H9 (cell line): ENCODE measurements at regions not wholly inside any gene's neighbourhood (a gene's known extent, or its start where the extent isn't known, plus 50 kb on each side); places are given as distances from the start of the nearest gene placed in this dataset.

Source experiments
- DNase-seq: peaks from one replicate; pipeline ENCODE4 v3.0.0-alpha.2; 2017
- H2AFZ ChIP-seq: one replicate; pipeline ENCODE4 v1.6.1; 2013; ENCODE audit warnings: mild to moderate bottlenecking, low read length, control low read depth, moderate library complexity
- H2AK5ac ChIP-seq: 2 replicates; pipeline ENCODE4 v1.6.1; 2013; ENCODE audit warnings: low read length, control low read depth, mixed read lengths; ENCODE audit not compliant: insufficient read length
- H2BK120ac ChIP-seq: one replicate; pipeline ENCODE4 v1.6.1; 2013; ENCODE audit warnings: low read depth, mild to moderate bottlenecking, low read length, control low read depth, inconsistent platforms; ENCODE audit not compliant: poor library complexity, severe bottlenecking
- H2BK12ac ChIP-seq: 2 replicates; pipeline ENCODE4 v1.6.1; 2013; ENCODE audit warnings: low read length, control low read depth, mixed read lengths, low read depth; ENCODE audit not compliant: insufficient read length
- H2BK15ac ChIP-seq: 2 replicates; pipeline ENCODE4 v1.6.1; 2013; ENCODE audit warnings: low read depth, low read length, control low read depth
- H2BK20ac ChIP-seq: one replicate; pipeline ENCODE4 v1.6.1; 2013; ENCODE audit warnings: low read depth, mild to moderate bottlenecking, low read length, control low read depth, inconsistent platforms; ENCODE audit not compliant: poor library complexity, severe bottlenecking
- H2BK5ac ChIP-seq: 2 replicates; pipeline ENCODE4 v1.6.1; 2013; ENCODE audit warnings: low read length, control low read depth, mixed read lengths; ENCODE audit not compliant: insufficient read length
- H3K14ac ChIP-seq: 2 replicates; pipeline ENCODE4 v1.6.1; 2013; ENCODE audit warnings: low read length, control low read depth; ENCODE audit not compliant: insufficient read depth
- H3K18ac ChIP-seq: 2 replicates; pipeline ENCODE4 v1.6.1; 2013; ENCODE audit warnings: low read depth, mild to moderate bottlenecking, mixed read lengths, low read length, control low read depth; ENCODE audit not compliant: insufficient read length
- H3K23ac ChIP-seq: 2 replicates; pipeline ENCODE4 v1.6.1; 2013; ENCODE audit warnings: low read length, control low read depth, mixed read lengths, low read depth; ENCODE audit not compliant: insufficient read length
- H3K23me2 ChIP-seq: 2 replicates; pipeline ENCODE4 v1.6.1; 2013; ENCODE audit warnings: low read depth, mild to moderate bottlenecking, mixed read lengths, low read length, control low read depth; ENCODE audit not compliant: insufficient read length, poor library complexity, severe bottlenecking
- H3K27ac ChIP-seq: 2 replicates; pipeline ENCODE4 v1.5.1; 2013; ENCODE audit warnings: low read length, control low read depth, mixed read lengths, low read depth; ENCODE audit not compliant: insufficient read length
- H3K27me3 ChIP-seq: 2 replicates; pipeline ENCODE4 v1.6.1; 2013; ENCODE audit warnings: low read length, control low read depth, inconsistent platforms; ENCODE audit not compliant: insufficient read depth
- H3K4ac ChIP-seq: 2 replicates; pipeline ENCODE4 v1.6.1; 2013; ENCODE audit warnings: low read depth, mild to moderate bottlenecking, control low read depth, inconsistent platforms, low read length, moderate library complexity
- H3K4me1 ChIP-seq: 2 replicates; pipeline ENCODE4 v1.6.1; 2013; ENCODE audit warnings: low read length, control low read depth, inconsistent platforms; ENCODE audit not compliant: insufficient read depth
- H3K4me2 ChIP-seq: 2 replicates; pipeline ENCODE4 v1.6.1; 2013; ENCODE audit warnings: low read length, control low read depth, mixed read lengths; ENCODE audit not compliant: insufficient read length, insufficient read depth
- H3K56ac ChIP-seq: 2 replicates; pipeline ENCODE4 v1.6.1; 2013; ENCODE audit warnings: low read depth, mild to moderate bottlenecking, mixed read lengths, low read length, control low read depth; ENCODE audit not compliant: insufficient read length
- H3K79me1 ChIP-seq: 2 replicates; pipeline ENCODE4 v1.6.1; 2013; ENCODE audit warnings: low read depth, mild to moderate bottlenecking, moderate library complexity, low read length, control low read depth, inconsistent platforms; ENCODE audit not compliant: insufficient read depth, poor library complexity, severe bottlenecking
- H3K79me2 ChIP-seq: 2 replicates; pipeline ENCODE4 v1.6.1; 2013; ENCODE audit warnings: low read length, control low read depth, inconsistent platforms; ENCODE audit not compliant: insufficient read depth
- H3K9ac ChIP-seq: 2 replicates; pipeline ENCODE4 v1.6.1; 2013; ENCODE audit warnings: low read length, control low read depth, mixed read lengths; ENCODE audit not compliant: insufficient read length; ENCODE audit errors: extremely low read depth
- H3K9me3 ChIP-seq: one replicate; pipeline ENCODE4 v1.6.1; 2013; ENCODE audit warnings: low read depth, low read length, inconsistent platforms; ENCODE audit not compliant: control insufficient read depth
- H3T11ph ChIP-seq: one replicate; pipeline ENCODE4 v1.6.1; 2013; ENCODE audit warnings: mild to moderate bottlenecking, low read length, control low read depth, inconsistent platforms
- H4K20me1 ChIP-seq: one replicate; pipeline ENCODE4 v1.6.1; 2013; ENCODE audit not compliant: control insufficient read depth, insufficient read length, insufficient read depth
- H4K5ac ChIP-seq: 2 replicates; pipeline ENCODE4 v1.6.1; 2013; ENCODE audit warnings: low read depth, mild to moderate bottlenecking, mixed read lengths, low read length, control low read depth; ENCODE audit not compliant: insufficient read length
- H4K8ac ChIP-seq: replicated peaks from 2 replicates; pipeline ENCODE4 v1.6.1; 2013; ENCODE audit warnings: low read length, control low read depth, mixed read lengths, low read depth; ENCODE audit not compliant: insufficient read length
- H4K91ac ChIP-seq: 2 replicates; pipeline ENCODE4 v1.6.1; 2013; ENCODE audit warnings: low read depth, mild to moderate bottlenecking, moderate library complexity, mixed read lengths, low read length, control low read depth; ENCODE audit not compliant: insufficient read length
- H3K27ac Mint-ChIP-seq, 3 experiments: 2 replicates in 2 of 3; 3 replicates in 1 of 3; pipeline ENCODE4 v1.8.0; 2020 to 2021; ENCODE audit warnings: mixed read lengths in 3 of 3, mild to moderate bottlenecking in 1 of 3, moderate library complexity in 1 of 3
- H3K27me3 Mint-ChIP-seq: 2 replicates; pipeline ENCODE4 v1.8.0; 2021; ENCODE audit warnings: low read depth, mild to moderate bottlenecking, moderate library complexity, mixed read lengths
- H3K36me3 Mint-ChIP-seq, 3 experiments: 2 replicates in 2 of 3; 3 replicates in 1 of 3; pipeline ENCODE4 v1.8.0; 2020 to 2021; ENCODE audit warnings: low read depth in 3 of 3, mixed read lengths in 3 of 3; ENCODE audit not compliant: insufficient read depth in 1 of 3
- H3K4me1 Mint-ChIP-seq, 2 experiments: 2 replicates each; pipeline ENCODE4 v1.8.0; 2020; ENCODE audit warnings: mixed read lengths in 2 of 2
- H3K4me3 Mint-ChIP-seq, 2 experiments: 2 replicates in 1 of 2; 3 replicates in 1 of 2; pipeline ENCODE4 v1.8.0; 2020 to 2021; ENCODE audit warnings: mild to moderate bottlenecking in 2 of 2, mixed read lengths in 2 of 2, moderate library complexity in 1 of 2
- H3K9me3 Mint-ChIP-seq, 2 experiments: 2 replicates in 1 of 2; 3 replicates in 1 of 2; pipeline ENCODE4 v1.8.0; 2020; ENCODE audit warnings: mild to moderate bottlenecking in 2 of 2, mixed read lengths in 2 of 2, moderate library complexity in 1 of 2
- WGBS: extraction: QIAGEN DNeasy Blood & Tissue Kit; methylation state at CpG from one replicate; pipeline ENCODE4 v1.1.7; 2013; ENCODE audit warnings: missing lambda C conversion rate, low lambda C conversion rate, mixed read lengths; ENCODE audit not compliant: insufficient read length; ENCODE audit errors: extremely low coverage; 5-methylcytosine and 5-hydroxymethylcytosine counted together
- TF ChIP-seq, protein P1 (sequence below): fragments of 200-600 bp; sonication (generic); conservative IDR thresholded peaks from 3 replicates; pipeline ENCODE4 v1.8.0; 2021; ENCODE audit warnings: antibody characterized with exemption, mild to moderate bottlenecking

DNA sequence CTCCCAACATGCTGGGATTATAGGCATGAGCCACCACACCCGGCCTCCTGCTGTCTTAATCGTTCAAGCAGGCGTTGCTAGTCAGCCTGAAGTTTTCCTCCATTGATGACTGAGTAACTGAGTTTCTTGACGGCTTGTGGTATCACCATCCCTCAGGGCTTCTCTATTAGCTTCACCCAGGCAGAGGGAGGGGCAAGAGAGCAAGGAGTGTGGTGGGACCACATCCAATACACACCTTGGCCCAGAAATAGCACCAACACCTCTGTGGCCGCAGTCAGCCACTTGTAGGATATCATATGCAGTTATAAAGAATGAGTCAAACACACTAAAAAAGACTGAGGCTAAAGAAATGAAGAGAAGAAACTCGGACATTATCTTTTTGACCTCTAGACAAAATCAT, 1009.4 kb upstream of the CELF4 start:
- Mint-ChIP-seq H3K27ac (no peak overlapping the region), H3K9me3 (no peaks in the 10 kb centered on the region), H3K36me3 (no peaks in the 10 kb centered on the region), H3K4me1 (no peaks in the 10 kb centered on the region), H3K27me3 (no peaks in the 10 kb centered on the region; the same call in 1 of the 2 replicates), H3K4me3 (no peak overlapping the region)
- Histone ChIP-seq H2BK5ac (no peak overlapping the region), H3K9ac (no peak overlapping the region), H3K9me3 (no peaks in the 10 kb centered on the region), H2AFZ (no peak overlapping the region), H3K79me1 (no peaks in the 10 kb centered on the region), H4K91ac (no peak overlapping the region), H2BK12ac (no peak overlapping the region), H2BK20ac (no peak overlapping the region), H3K27me3 (no peaks in the 10 kb centered on the region), H4K5ac (no peak overlapping the region), H4K8ac (no peak overlapping the region), H3K23ac (no peak overlapping the region), H3K18ac (no peak overlapping the region), H3T11ph (no peak overlapping the region), H3K4me1 (no peaks in the 10 kb centered on the region), H2BK15ac (no peak overlapping the region), H3K14ac (no peak overlapping the region), H3K56ac (no peak overlapping the region), H3K27ac (no peak overlapping the region), H2BK120ac (no peak overlapping the region), H3K79me2 (no peaks in the 10 kb centered on the region), H3K4ac (no peak overlapping the region), H3K23me2 (no peaks in the 10 kb centered on the region), H4K20me1 (no peaks in the 10 kb centered on the region), H2AK5ac (no peak overlapping the region), H3K4me2 (no peak overlapping the region)
- no peak for DNase-seq
- WGBS, result no CpG with 5 or more reads among the region's 6 CpGs
- TF ChIP-seq, protein P1, sequence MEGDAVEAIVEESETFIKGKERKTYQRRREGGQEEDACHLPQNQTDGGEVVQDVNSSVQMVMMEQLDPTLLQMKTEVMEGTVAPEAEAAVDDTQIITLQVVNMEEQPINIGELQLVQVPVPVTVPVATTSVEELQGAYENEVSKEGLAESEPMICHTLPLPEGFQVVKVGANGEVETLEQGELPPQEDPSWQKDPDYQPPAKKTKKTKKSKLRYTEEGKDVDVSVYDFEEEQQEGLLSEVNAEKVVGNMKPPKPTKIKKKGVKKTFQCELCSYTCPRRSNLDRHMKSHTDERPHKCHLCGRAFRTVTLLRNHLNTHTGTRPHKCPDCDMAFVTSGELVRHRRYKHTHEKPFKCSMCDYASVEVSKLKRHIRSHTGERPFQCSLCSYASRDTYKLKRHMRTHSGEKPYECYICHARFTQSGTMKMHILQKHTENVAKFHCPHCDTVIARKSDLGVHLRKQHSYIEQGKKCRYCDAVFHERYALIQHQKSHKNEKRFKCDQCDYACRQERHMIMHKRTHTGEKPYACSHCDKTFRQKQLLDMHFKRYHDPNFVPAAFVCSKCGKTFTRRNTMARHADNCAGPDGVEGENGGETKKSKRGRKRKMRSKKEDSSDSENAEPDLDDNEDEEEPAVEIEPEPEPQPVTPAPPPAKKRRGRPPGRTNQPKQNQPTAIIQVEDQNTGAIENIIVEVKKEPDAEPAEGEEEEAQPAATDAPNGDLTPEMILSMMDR, result no peak
